Brain microvascular endothelial cell (primary cell): ENCODE measurements at regions not wholly inside any gene's neighbourhood (a gene's known extent, or its start where the extent isn't known, plus 50 kb on each side); places are given as distances from the start of the nearest gene placed in this dataset.

ENCODE experiments used
- DNase-seq: peaks from one replicate; pipeline ENCODE4 v3.0.0-alpha.2; 2020
- H3K27ac ChIP-seq: fragments of 250-450 bp; sonication (Bioruptor Pico); 2 replicates; pipeline ENCODE4 v1.5.1; 2020; ENCODE audit warnings: mild to moderate bottlenecking, moderate library complexity
- H3K27me3 ChIP-seq: fragments of 250-450 bp; sonication (Bioruptor Pico); replicated peaks from 2 replicates; pipeline ENCODE4 v1.5.1; 2020; ENCODE audit warnings: mild to moderate bottlenecking
- H3K36me3 ChIP-seq: fragments of 250-450 bp; sonication (Bioruptor Pico); replicated peaks from 2 replicates; pipeline ENCODE4 v1.5.1; 2020; ENCODE audit warnings: mild to moderate bottlenecking
- H3K4me3 ChIP-seq: 2 replicates; pipeline ENCODE4 v1.5.1; 2011; ENCODE audit warnings: low read depth, mild to moderate bottlenecking, control low read depth, low read length, moderate library complexity
- CTCF ChIP-seq: IDR thresholded peaks from 2 replicates; pipeline ENCODE4 v1.5.1; 2011; ENCODE audit warnings: low read depth, mild to moderate bottlenecking, moderate library complexity, low read length, control low read depth, inconsistent platforms; ENCODE audit errors: missing control alignments
- in situ Hi-C: cut with HindIII; loops from 2 replicates; pipeline ENCODE4 v1.10.0; 2017; ENCODE audit warnings: low sequenced_read_pairs, low pct_ligation_motif_present

- Histone ChIP-seq H3K27ac (no peak overlapping the region), H3K36me3 (no peaks in the 10 kb centered on the region), H3K4me3 (no peak overlapping the region), H3K27me3 (no peaks in the 10 kb centered on the region)
- no peak for TF ChIP-seq CTCF
- in situ Hi-C loops, result no loop called here
- DNase-seq, result no peak
Measured at GRCh38 chr4:136796953-136797352, 735.3 kb downstream of the PCDH18 start.

GRCh38 chr4:136793848-136794247 lies 738.4 kb downstream of the PCDH18 start:
- no peak for DNase-seq
- TF ChIP-seq CTCF, result no peak
- Histone ChIP-seq H3K4me3 (no peak overlapping the region), H3K27ac (no peak overlapping the region), H3K36me3 (no peaks in the 10 kb centered on the region), H3K27me3 (no peaks in the 10 kb centered on the region)
- in situ Hi-C loops, result no loop called here

- in situ Hi-C loops, result no loop called here
- no peak overlapping the region for H3K4me3 ChIP-seq
- H3K36me3 ChIP-seq, result no peaks in the 10 kb centered on the region
- TF ChIP-seq CTCF, result no peak
- H3K27ac ChIP-seq, result no peak overlapping the region
- H3K27me3 ChIP-seq, result no peaks in the 10 kb centered on the region
- DNase-seq, result no peak
Measured at GRCh38 chr4:136784326-136784725, 748.0 kb downstream of the PCDH18 start.

GRCh38 chr4:136769717-136770116 lies 762.6 kb downstream of the PCDH18 start:
- in situ Hi-C loops, result no loop called here
- DNase-seq, result no peak
- Histone ChIP-seq H3K27ac (no peak overlapping the region), H3K4me3 (no peak overlapping the region), H3K27me3 (no peaks in the 10 kb centered on the region), H3K36me3 (no peaks in the 10 kb centered on the region)
- no peak for TF ChIP-seq CTCF

- Histone ChIP-seq H3K27me3 (no peaks in the 10 kb centered on the region), H3K4me3 (no peak overlapping the region), H3K27ac (no peak overlapping the region), H3K36me3 (no peaks in the 10 kb centered on the region)
- TF ChIP-seq CTCF, result no peak
- in situ Hi-C loops, result no loop called here
- no peak for DNase-seq
Measured at GRCh38 chr4:136768925-136769275, 763.4 kb downstream of the PCDH18 start.

GRCh38 chr4:136768213-136768924 lies 763.9 kb downstream of the PCDH18 start:
- Histone ChIP-seq H3K36me3 (no peaks in the 10 kb centered on the region), H3K4me3 (no peak overlapping the region), H3K27me3 (no peaks in the 10 kb centered on the region), H3K27ac (no peak overlapping the region)
- TF ChIP-seq CTCF, result no peak
- in situ Hi-C loops, result no loop called here
- no peak for DNase-seq
